HEK293T (cell line): ENCODE measurements at regions not wholly inside any gene's neighbourhood (a gene's known extent, or its start where the extent isn't known, plus 50 kb on each side); places are given as distances from the start of the nearest gene placed in this dataset.

ENCODE experiments used
- ARNT ChIP-seq: fragments of 450-650 bp; IDR thresholded peaks from 2 replicates; pipeline ENCODE4 v1.6.1; 2017; ENCODE audit warnings: mild to moderate bottlenecking
- BHLHE40 ChIP-seq: fragments of 450-650 bp; IDR thresholded peaks from 2 replicates; pipeline ENCODE4 v1.6.1; 2016; ENCODE audit warnings: mild to moderate bottlenecking, moderate library complexity, borderline replicate concordance
- ELF4 ChIP-seq: fragments of 450-650 bp; IDR thresholded peaks from 2 replicates; pipeline ENCODE4 v1.6.1; 2017; ENCODE audit warnings: antibody characterized with exemption
- FOXK2 ChIP-seq: fragments of 450-650 bp; IDR thresholded peaks from 2 replicates; pipeline ENCODE4 v1.6.1; 2016; ENCODE audit warnings: mild to moderate bottlenecking
- FOXM1 ChIP-seq: fragments of 450-650 bp; IDR thresholded peaks from 2 replicates; pipeline ENCODE4 v1.6.1; 2017; ENCODE audit warnings: mild to moderate bottlenecking, borderline replicate concordance
- HDGF ChIP-seq: fragments of 450-650 bp; IDR thresholded peaks from 2 replicates; pipeline ENCODE4 v1.6.1; 2017; ENCODE audit warnings: antibody characterized with exemption, borderline replicate concordance
- L3MBTL2 ChIP-seq: fragments of 450-650 bp; conservative IDR thresholded peaks from 2 replicates; pipeline ENCODE4 v1.6.1; 2016; ENCODE audit warnings: mild to moderate bottlenecking
- NFRKB ChIP-seq: fragments of 450-650 bp; IDR thresholded peaks from 2 replicates; pipeline ENCODE4 v1.6.1; 2016; ENCODE audit warnings: mild to moderate bottlenecking, moderate library complexity
- PKNOX1 ChIP-seq: fragments of 450-650 bp; IDR thresholded peaks from 2 replicates; pipeline ENCODE4 v1.6.1; 2016
- SP1 ChIP-seq: fragments of 450-650 bp; IDR thresholded peaks from 2 replicates; pipeline ENCODE4 v1.6.1; 2017
- SUZ12 ChIP-seq: fragments of 450-650 bp; IDR thresholded peaks from 2 replicates; pipeline ENCODE4 v1.6.1; 2016; ENCODE audit warnings: mild to moderate bottlenecking
- TARDBP ChIP-seq: fragments of 450-650 bp; IDR thresholded peaks from 2 replicates; pipeline ENCODE4 v1.6.1; 2016

- TF ChIP-seq FOXM1 (no peak), BHLHE40 (no peak), PKNOX1 (no peak), HDGF (no peak), FOXK2 (no peak), NFRKB (no peak), TARDBP (no peak), SP1 (no peak), ELF4 (no peak), SUZ12 (no peak), ARNT (no peak), L3MBTL2 (no peak)
These were observed 106.6 kb upstream of the TNS3 start for GRCh38 chr7:47688311-47689100.
